Adrenal gland (tissue), 9 donors: ENCODE measurements at regions not wholly inside any gene's neighbourhood (a gene's known extent, or its start where the extent isn't known, plus 50 kb on each side); places are given as distances from the start of the nearest gene placed in this dataset.

Experiments
- DNase-seq, 7 donors: peaks; one replicate each; pipeline ENCODE4 v3.0.0-alpha.2; 2019 to 2020
- H3K27ac ChIP-seq, 5 donors: fragments of 200-600 bp; sonication (generic) in 4 of 5; 1 replicate in 3 of 5; 2 replicates in 2 of 5; pipeline versions ENCODE4 v1.5.1 to v1.8.0; 2016 to 2020; ENCODE audit warnings: mild to moderate bottlenecking in 1 of 5
- H3K27me3 ChIP-seq: fragments of 200-600 bp; 2 replicates; pipeline ENCODE4 v1.8.0; 2021
- H3K36me3 ChIP-seq, 2 donors: fragments of 200-600 bp; replicated peaks in 1 of 2; 1 replicate in 1 of 2; 2 replicates in 1 of 2; pipeline versions ENCODE4 v1.5.1 to v1.8.0; 2018 to 2022
- H3K4me1 ChIP-seq, 2 donors: fragments of 200-600 bp; replicated peaks in 1 of 2; 1 replicate in 1 of 2; 2 replicates in 1 of 2; pipeline versions ENCODE4 v1.5.1 to v1.8.0; 2018 to 2021
- H3K4me3 ChIP-seq, 4 donors: fragments of 200-600 bp; sonication (generic) in 3 of 4; one replicate each; pipeline ENCODE4 v1.5.1; 2016 to 2018
- H3K9me3 ChIP-seq, 3 donors: fragments of 200-600 bp; sonication (generic) in 1 of 3; replicated peaks in 1 of 3; 1 replicate in 2 of 3; 2 replicates in 1 of 3; pipeline versions ENCODE4 v1.5.1 to v1.8.0; 2016 to 2021
- POLR2A ChIP-seq, 2 donors: fragments of 450-650 bp; IDR thresholded peaks; one replicate each; pipeline ENCODE4 v1.6.1; 2017; ENCODE audit warnings: antibody characterized with exemption in 2 of 2, mild to moderate bottlenecking in 2 of 2, moderate library complexity in 1 of 2
- WGBS, 4 donors: extraction: QIAGEN DNeasy Blood & Tissue Kit in 2 of 4; methylation state at CpG; one replicate each; pipeline versions ENCODE4 v1.1.5 to v1.1.7; 2013 to 2017; 5-methylcytosine and 5-hydroxymethylcytosine counted together
- intact Hi-C, 2 donors: fragments of 100-400 bp; cut with DNase I; formaldehyde crosslinking; loops; one replicate each; pipeline versions ENCODE4 v1.14.1 to v1.15.0; 2022 to 2023
- TF ChIP-seq, protein P1 (sequence below), 6 experiments: fragments of 450-650 bp in 4 of 6; fragments of 200-600 bp in 2 of 6; sonication (generic) in 1 of 6; IDR thresholded peaks; 1 replicate in 5 of 6; 2 replicates in 1 of 6; pipeline versions ENCODE4 v1.5.1 to v1.8.0; 2016 to 2021; ENCODE audit warnings: antibody characterized with exemption in 6 of 6, mild to moderate bottlenecking in 2 of 6, moderate library complexity in 1 of 6
- donor health status: healthy with polysubstance abuse.
- donor health status: Bipolar disorder and iron deficiency.
- donor health status: DM: yes; HTN: yes; CAD: no.
- donor health status: DM: no; HTN: no; CAD: no.
- donor health status: DM: no; HTN: no; CAD: no.

DNA sequence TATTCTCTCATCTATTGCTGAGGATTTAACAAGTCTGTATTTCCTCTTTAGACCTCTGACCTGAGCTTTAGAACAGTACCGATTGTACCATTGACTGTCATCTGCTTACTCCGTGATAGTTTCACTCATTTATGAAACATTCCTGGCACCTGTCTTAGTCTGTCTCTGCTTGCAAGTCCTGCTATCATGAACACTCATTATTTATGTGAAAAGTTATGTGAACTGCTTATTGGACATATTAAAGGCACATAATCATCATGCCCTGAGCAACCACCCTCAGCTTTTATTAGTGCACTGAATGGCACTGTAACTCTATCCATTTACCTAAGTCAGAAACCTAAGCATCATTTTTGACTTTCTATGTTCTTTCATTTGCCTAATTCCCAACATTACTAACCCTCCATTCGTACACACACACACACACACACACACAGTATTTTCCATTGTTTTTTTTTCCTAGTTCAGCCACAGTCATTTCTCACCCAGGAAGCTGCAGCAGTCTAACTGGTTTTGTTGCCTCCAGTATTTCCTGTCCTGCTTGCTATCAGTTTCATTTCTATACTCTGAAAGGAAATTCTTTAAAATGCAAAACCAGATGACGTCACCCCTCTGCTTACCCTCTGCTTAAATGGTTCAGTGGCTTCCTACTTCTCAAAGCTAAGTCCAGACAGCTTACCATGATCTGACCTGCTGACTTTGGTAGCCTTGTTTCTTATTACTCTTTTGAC is 146.1 kb downstream of the HAUS1 start:
- Histone ChIP-seq H3K36me3 (no peaks in the 10 kb centered on the region), H3K27me3 (no peaks in the 10 kb centered on the region), H3K27ac (peak overlapping the region in 1 of 5 donors; percentile 70), H3K4me3 (no peak overlapping the region), H3K4me1 (peaks cover 7 to 24% of the 10 kb centered on the region in 2 donors), H3K9me3 (no peaks in the 10 kb centered on the region)
- TF ChIP-seq POLR2A (IDR thresholded peaks at IDR 0.05) = no peak
- TF ChIP-seq, protein P1, sequence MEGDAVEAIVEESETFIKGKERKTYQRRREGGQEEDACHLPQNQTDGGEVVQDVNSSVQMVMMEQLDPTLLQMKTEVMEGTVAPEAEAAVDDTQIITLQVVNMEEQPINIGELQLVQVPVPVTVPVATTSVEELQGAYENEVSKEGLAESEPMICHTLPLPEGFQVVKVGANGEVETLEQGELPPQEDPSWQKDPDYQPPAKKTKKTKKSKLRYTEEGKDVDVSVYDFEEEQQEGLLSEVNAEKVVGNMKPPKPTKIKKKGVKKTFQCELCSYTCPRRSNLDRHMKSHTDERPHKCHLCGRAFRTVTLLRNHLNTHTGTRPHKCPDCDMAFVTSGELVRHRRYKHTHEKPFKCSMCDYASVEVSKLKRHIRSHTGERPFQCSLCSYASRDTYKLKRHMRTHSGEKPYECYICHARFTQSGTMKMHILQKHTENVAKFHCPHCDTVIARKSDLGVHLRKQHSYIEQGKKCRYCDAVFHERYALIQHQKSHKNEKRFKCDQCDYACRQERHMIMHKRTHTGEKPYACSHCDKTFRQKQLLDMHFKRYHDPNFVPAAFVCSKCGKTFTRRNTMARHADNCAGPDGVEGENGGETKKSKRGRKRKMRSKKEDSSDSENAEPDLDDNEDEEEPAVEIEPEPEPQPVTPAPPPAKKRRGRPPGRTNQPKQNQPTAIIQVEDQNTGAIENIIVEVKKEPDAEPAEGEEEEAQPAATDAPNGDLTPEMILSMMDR (IDR thresholded peaks at IDR 0.05) = no peak
- DNase-seq = peak in 1 of 7 donors; percentile 7
- intact Hi-C loops = no loop called here
- 42 to 51% (median 50%) methylated on average over 4 of the region's 4 CpGs for whole genome bisulfite sequencing, 4 donors

GRCh38 chr18:46250812-46251173 is 146.6 kb downstream of the HAUS1 start:
- 40 to 61% (median 51%) methylated on average over 2 of the region's 2 CpGs for WGBS, 4 donors
- H3K27me3 ChIP-seq = no peaks in the 10 kb centered on the region
- H3K9me3 ChIP-seq = no peaks in the 10 kb centered on the region
- DNase-seq = no peak
- intact Hi-C loops = no loop called here
- peak overlapping the region in 1 of 5 donors; percentile 49 for H3K27ac ChIP-seq
- peaks cover 7 to 24% of the 10 kb centered on the region in 2 donors for H3K4me1 ChIP-seq
- TF ChIP-seq, protein P1 (IDR thresholded peaks at IDR 0.05) = no peak
- no peak for TF ChIP-seq POLR2A (IDR thresholded peaks at IDR 0.05)
- H3K36me3 ChIP-seq = no peaks in the 10 kb centered on the region
- H3K4me3 ChIP-seq = no peak overlapping the region

DNA sequence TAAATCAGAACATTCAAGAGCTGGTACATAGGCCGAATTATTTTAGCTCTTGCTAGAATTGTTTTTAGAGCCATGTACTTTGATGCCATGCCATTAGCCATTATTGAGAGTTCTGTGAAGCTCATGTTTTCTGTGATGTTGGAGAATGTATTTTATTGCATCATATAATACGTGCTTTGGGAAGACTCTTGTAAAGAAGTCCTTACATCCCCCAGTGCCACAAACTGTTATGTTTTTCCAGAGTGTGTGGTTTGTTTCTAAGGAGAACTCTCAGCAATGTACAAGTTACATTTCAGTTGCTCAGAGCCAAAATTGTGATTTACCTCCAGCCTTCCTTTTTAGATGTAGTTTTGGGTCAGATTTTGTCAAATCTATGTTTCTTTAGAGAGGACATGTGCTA is 148.6 kb downstream of the HAUS1 start:
- WGBS, 4 donors = 90 to 100% (median 95%) methylated on average over 2 of the region's 2 CpGs
- Histone ChIP-seq H3K36me3 (no peaks in the 10 kb centered on the region), H3K4me1 (peaks cover 7 to 24% of the 10 kb centered on the region in 2 donors), H3K4me3 (no peak overlapping the region), H3K27me3 (no peaks in the 10 kb centered on the region), H3K27ac (no peak overlapping the region), H3K9me3 (no peaks in the 10 kb centered on the region)
- no peak for TF ChIP-seq POLR2A (IDR thresholded peaks at IDR 0.05)
- TF ChIP-seq, protein P1 (IDR thresholded peaks at IDR 0.05) = no peak
- no peak for DNase-seq
- intact Hi-C loops = no loop called here

GRCh38 chr18:46253498-46253897 is 149.3 kb downstream of the HAUS1 start:
- 48 to 68% (median 56%) methylated on average over 2 of the region's 2 CpGs for WGBS, 4 donors
- Histone ChIP-seq H3K27ac (peak overlapping the region in 1 of 5 donors; percentile 28), H3K9me3 (no peaks in the 10 kb centered on the region), H3K4me3 (no peak overlapping the region), H3K27me3 (no peaks in the 10 kb centered on the region), H3K4me1 (peaks cover 7 to 24% of the 10 kb centered on the region in 2 donors), H3K36me3 (no peaks in the 10 kb centered on the region)
- no peak for TF ChIP-seq POLR2A (IDR thresholded peaks at IDR 0.05)
- TF ChIP-seq, protein P1 (IDR thresholded peaks at IDR 0.05) = no peak
- intact Hi-C loops = no loop called here
- DNase-seq = peak in 3 of 7 donors; percentile 22 to 55 (median 38)
